HG03378 (cell line): ENCODE measurements at regions not wholly inside any gene's neighbourhood (a gene's known extent, or its start where the extent isn't known, plus 50 kb on each side); places are given as distances from the start of the nearest gene placed in this dataset.

Experiments used
- ATAC-seq: cut with Tn5 transposase; IDR thresholded peaks from one replicate; pipeline ENCODE4 v1.9.1; 2021; ENCODE audit warnings: mild to moderate bottlenecking, moderate library complexity; ENCODE audit not compliant: unreplicated experiment

DNA sequence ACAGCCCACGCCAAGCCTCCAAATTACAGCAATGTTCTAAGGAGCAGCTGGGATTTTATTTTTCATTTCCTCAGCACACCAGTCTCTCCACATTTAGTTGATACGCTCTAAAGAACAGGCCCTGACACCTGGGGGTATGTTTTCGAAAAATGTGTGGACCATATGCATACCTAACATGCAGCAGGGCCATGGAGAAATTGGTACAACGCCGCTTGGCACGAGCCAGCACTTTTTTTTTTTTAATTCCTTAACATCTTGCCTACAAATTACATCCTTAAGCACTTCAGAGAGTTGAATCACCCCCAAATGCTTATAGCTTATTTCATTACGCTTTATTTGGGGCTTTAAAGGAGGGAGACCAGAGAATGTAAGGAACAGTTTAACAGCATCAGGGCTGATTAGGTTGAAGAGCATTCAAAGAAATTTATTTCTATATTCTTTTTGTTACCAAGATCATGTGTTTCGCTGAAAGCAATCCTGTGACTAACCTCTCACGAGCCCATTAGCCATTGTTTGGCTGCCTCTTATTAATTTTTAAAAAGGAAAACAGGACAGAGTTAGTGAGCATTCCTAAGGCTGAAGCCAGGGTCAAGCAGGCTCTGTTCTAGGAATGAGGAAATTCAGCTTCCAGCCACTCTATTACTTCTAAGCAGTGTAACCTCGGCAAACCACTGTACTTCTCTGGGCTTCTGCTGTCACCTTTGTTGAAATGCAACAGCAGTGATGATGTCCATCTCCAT lies 173.8 kb downstream of the ACTL7B start:
- no peak for ATAC-seq

DNA sequence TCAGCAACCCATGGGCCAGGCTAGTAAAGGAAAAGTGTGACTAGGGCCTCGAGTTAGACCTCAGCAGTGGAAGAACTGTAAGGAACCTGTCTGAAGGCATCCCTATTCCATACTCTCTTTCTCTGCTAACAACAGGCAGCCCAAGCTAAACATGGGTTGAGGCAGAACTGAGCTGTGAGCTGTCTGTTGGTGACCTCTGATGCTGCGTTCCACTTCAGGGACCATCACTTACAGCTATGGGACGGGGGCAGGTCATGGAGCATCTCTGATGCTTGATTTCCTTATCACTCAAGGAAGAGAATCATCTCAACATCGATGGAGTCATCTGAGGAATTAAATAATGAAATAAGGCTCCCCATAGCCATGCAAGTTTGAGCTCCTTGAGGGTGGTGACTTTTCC lies 174.8 kb downstream of the ACTL7B start:
- no peak for ATAC-seq

DNA sequence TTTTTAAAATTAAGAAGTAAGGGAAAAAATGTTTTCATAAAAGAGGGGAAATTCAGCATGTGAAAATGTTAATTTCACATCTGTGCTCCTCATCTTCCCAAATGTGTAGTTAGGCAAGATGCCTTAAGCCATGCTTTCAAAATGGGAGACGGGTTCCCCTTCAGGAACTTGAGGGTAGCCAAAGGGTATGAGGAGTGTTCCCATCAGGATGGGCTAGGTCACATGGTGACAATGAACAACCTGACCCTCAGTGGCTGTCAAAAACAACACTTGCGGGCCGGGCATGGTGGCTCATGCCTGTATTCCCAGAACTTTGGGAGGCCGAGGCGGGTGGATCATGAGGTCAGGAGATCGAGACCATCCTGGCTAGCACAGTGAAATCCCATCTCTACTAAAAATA lies 178.0 kb downstream of the ACTL7B start:
- ATAC-seq: no peak

DNA sequence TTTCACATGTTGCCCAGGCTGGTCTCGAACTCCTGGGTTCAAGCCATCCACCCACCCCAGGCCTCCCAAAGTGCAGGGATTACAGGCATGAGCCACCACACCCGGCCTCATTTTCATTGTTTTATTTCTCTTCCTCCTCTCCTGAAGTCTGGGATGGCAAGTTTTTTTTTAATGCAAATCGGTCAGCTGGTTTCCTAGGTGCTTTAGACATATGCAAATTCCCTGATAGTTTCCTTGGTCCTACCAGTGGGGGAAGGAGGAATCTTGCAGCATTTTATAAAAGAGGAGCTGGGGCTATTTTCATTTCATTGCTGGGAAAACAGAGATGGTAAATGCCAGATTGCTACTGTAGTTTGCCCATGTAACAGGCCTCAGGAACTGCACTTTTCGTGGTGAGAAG lies 179.4 kb downstream of the ACTL7B start:
- ATAC-seq: no peak

DNA sequence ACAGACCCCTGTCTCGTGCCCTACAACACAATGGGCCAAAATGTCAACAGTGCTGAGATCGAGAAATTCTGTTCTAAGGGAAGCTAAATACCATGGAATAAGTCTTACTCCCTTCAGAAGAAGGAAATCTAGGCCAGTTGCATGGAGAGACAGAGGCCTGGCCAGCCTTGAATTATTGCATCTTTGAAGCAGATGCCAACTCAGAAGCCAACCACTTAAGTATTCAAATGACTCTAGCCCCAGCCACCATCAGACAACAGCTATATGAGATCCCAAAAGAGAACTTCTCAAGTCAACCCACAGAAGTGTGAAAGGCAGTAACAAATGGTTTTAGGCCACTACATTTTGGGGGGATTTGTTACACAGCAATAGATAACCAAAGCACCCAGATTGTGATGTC lies 180.1 kb downstream of the ACTL7B start:
- no peak for ATAC-seq

DNA sequence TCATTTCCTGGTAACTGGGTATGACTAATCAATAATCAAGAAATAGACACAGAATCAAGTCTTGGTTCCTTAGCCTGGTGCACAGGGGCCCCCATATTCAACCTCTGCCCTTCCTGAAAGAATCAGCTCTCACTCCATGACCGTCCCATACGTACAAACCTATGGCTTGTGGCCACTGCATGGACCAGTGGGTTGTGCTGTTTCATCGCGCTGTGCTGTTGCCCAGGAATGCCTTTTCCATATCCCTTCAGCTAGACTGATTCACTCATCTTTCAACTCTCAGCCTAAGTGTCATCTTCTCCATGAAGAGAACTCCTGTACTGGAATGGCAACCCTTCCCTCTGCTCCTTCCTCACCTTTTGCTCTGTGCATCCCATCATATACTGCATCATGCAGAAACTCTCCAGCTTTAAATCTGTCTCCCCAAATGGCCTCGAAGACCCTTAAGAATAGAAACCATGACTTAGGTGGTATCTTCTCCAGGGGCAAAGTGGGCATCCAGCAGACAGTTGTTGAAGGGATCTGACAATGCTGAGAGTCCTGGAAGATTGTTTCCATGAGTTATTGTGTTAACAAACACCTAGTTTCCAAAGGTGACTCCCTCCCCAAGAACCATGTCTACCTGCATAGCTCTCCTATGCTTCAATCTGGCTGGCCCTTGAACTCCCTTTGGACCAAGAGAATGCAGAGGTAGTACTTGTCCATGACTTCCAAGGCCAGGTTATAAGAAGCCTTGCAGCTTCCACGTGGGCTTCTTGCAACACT lies 180.8 kb downstream of the ACTL7B start:
- ATAC-seq: no peak

DNA sequence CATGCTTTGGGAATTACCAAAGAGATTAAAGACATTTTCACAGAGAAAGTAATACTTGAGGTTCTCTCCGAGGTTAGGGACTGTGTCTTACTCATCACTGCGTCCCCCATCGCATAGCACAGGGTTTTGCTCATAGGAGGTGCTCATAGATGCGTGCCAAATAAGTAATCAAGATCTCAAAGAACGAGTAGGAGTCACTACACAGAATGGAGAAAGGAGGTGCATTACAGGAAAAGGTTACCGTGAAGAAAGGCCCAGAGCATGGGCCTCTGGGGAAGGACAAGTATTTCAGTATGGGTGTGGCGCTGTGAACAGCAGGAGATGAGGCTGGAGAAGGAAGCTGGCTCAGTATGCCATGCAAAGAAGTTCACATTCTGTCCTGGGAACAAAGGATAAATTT lies 182.4 kb downstream of the ACTL7B start:
- no peak for ATAC-seq

DNA sequence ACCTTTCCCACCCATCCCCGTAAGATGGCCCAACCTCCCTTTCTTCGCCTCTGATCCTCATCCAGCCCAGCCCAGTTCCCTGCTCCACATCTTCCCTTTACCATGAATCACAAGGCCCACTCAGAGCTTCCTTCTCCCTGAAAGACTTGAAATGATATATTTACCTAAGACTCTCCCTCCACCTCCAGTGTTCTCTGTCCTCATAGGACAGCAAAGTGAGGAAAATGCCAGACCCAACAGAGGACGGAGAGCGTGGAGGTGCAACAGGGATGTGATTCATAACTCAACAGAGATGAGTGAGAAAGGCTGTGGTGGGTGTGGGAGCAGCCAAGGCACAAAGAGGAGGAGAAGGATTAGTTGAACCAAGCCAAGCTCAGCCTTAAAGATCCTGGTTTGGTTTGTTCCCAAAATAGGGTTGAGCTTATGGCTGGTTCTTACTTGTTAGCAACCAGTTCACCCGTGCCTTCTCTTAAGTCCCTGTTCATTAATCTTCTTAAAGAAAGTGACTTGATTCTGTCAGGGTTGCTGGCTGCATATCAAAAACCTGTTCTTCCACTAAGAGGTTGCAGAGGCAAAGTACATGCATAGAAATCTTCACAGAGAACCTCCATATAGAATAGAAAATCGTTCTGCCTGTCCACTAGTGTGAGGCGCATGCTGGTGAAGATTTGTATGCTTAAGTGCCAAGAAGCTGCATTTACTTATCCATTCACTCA lies 183.2 kb downstream of the ACTL7B start:
- no peak for ATAC-seq

DNA sequence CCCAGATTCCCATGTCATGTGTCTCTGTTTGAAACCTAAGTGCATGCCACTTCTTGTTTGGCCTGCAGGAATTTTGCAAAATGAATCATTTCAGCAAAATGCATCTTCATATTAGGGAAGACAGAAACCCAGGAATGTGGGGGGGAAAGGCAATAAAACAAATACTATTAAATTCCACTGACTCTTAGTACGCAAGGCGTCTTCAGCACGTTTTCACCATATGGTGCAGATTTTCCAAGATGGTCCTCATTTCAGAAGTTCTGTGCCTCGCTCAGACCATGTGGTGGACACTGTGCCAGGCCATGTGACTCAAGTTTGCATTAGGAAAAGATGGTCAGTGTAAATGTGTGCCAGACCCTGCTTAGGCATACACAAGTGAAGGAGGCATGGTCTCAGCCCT lies 184.0 kb downstream of the ACTL7B start:
- no peak for ATAC-seq

DNA sequence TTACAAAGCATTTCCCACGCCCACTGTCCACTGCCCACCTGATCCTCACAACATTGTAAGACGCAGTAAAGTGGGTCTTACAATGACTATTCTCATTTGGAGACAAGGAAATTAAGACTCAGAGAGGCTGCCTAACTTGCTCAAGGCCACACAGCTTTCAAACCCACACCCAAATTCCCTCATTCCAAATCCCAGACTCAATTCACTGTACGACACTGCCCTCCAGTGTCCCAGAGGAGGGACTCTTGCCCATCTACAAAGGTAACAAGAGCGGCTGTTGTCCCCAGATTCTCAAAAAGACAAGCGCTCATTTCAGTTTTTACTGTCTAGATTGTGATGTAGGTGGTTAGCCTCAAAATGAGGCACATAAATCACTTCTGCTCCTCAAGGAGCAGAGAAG lies 184.6 kb downstream of the ACTL7B start:
- ATAC-seq: no peak

DNA sequence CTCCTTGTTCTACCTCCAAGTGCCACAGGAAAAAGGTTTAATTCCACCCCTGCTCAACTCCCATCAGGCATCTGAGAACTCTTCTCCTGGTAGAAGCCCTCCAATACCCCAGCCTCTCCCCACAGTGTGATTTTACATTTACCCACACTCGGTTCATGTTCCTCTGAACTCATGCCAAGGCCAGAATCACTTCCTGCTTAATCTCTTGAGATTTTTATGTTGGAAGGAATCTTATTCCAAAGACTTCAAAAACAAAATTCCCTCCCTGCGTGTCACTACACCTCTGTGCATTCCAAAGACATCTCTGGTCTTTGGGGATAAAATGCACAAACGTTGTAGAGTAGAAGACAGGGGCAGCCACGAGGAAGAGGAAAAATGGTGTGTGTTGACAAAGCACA lies 186.8 kb downstream of the ACTL7B start:
- no peak for ATAC-seq

DNA sequence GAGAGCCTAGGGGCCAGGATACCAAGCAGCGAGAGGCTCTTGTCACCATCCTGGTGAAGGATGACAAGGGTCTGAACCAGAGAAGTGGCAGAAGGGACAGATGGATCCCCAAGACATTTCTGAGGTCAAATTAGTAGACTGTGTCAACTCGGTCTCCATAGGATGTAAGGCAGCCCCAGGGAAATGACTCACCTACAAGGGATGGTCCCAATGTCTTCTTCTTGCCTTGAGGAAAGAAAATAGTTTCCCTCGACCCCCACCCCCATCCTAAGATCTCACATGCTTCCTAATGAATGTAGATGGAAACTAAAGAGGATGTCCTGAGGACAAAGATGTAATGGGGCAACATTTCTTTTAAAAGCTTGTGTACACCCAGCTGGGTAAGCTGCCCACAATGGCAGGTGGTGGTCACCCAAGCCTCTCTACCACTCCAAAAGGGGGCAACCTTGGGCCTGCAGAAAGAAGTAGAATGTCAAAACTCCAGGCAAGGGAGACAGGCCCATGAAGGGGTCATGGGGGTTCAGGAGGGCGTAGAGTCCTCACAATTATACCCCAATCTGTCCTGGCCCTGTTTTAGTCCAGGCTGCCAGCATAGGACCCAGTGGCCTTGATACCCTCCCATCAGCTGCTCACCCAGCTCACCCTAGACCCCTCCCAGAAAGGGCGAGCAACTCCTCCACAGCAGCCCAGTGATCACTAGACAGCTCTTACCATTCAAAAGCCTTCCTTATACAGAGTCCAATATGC lies 187.4 kb downstream of the ACTL7B start:
- no peak for ATAC-seq

DNA sequence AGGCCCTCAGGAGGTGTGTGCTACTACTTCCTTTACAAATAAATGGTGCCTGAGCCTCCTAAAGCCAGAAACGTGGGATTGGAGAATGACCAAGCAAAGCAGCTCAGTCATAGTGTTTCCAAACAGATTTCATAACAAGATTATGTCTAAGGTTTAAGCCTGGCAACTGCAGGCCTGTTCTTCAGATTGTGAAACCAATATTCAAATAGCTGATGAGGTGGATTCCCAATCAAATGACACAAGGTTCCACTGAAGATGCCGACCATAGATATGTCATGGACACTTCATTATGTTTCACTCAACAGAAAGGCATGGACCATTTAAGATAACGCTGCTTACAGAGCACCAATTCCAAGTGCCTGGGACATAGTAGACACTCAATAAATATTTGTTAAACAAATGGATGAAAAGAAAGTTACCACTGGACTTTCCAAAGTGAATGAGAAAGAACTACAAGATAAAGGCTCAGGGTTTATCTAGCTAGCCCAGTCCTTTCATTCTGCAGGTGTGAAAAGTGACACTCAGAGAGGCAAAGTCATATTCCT lies 189.5 kb downstream of the ACTL7B start:
- ATAC-seq: no peak

DNA sequence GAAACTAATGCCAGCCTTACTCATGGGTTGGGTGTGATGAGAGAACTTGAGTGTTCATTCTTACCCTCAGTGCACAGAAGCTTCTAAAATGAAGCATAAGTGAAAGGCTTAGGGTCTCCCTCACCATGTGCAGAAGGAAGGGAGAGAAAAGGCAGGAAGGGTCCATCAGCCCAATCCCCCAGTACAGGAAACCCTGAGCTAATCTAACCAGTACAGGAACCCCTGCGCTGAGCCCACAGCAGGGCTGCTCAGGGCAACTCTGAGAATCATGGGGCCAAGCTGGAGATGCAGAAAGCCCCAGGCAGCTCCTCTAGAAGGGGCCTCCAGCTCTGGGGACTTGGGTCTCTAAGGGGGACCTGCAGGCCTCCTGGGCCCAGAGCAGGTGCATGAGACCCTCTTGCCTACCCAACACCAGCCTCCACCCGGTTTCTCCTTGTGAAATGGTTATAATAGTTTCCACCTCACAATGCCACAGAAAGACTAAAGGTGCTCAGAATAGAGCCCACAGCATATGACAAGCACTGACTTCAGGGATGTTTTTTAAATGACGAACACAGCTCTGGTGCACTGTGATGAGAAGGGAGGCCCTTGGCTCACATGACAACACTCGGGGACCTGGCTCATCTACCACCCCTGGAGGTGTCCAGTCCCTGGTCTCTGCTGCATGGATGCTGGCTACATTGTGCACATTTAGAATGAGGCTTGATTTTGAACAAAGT lies 190.1 kb downstream of the ACTL7B start:
- no peak for ATAC-seq

DNA sequence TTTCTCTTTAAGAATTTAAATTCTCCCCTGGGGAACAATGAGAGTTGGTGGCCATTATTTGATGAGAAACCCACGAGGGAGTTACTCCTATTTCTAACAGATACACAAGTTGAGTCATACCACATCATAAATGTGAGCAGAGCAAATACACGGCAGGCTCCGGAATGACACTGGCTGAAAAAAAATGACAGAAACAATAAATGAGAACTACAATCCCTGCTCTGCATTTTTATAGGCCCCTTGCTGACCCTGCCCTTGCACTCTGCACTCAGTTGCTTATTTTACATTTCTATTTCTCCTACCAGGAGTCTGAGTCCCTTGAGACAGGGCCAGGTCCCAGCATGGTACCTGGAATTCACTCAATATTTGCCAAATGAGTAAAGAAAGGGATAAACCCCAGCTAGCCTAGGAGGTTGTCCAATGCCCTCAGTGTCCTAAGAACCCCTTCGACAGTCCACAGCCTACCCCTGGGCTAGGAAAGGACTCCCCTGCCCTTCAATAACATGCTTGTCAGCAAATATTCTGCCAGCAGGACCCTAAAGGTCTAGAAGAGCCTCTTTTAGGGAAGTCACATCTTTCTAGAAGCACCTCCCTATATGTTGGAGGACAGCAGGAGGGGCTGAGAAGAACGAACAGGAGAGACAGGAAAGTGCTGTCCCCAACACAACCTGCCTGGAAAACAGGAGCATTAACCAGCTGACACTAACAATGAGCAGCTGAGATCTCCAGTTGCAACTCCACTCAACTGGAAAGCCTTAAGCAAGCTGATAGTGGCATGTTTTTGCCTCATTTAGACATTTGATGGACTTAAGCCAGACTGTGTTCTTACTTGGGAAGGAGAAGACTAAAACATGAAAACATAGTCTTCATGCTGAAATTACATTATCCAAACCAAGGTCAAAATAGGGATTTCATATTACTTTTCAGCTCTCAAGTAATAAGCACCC lies 191.2 kb downstream of the ACTL7B start:
- no peak for ATAC-seq

DNA sequence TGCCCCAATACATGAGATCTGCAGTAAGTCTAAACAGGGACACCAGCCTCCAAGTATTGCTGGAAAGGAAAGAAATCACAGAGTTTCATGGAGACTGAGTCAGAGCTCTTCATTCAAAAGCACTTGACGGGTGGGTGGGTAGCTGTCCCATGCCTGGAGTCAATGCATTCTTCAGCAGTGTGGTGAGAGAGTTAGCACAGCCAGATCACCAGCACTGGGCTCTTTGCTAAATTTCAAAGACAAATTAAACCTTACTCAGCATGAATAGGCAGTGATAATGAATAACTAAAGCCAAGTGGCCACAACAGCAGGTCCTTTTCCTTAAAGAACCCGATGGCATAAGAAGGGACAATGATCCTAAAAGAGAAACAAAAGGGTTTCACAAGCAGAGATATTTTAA lies 192.4 kb downstream of the ACTL7B start:
- no peak for ATAC-seq

DNA sequence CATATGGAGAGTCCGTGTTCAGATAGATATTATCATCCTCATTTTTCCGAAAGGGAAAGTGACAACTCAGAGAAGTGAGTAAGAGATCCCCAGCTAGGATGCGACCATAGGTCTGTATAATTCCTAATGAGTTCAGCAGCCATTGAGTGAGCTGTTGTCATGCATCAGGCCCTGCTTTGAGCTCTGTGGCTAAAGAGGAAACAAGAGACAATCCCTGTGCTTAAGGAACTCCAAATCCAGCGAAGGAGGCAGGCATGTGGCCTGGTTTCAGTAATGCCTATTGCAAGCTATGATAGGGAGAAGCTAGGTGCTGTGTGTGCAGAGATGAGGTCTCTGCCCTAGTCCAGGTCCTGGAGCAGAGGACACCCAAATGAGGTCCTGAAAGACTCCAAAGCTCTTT lies 192.8 kb downstream of the ACTL7B start:
- ATAC-seq: no peak

DNA sequence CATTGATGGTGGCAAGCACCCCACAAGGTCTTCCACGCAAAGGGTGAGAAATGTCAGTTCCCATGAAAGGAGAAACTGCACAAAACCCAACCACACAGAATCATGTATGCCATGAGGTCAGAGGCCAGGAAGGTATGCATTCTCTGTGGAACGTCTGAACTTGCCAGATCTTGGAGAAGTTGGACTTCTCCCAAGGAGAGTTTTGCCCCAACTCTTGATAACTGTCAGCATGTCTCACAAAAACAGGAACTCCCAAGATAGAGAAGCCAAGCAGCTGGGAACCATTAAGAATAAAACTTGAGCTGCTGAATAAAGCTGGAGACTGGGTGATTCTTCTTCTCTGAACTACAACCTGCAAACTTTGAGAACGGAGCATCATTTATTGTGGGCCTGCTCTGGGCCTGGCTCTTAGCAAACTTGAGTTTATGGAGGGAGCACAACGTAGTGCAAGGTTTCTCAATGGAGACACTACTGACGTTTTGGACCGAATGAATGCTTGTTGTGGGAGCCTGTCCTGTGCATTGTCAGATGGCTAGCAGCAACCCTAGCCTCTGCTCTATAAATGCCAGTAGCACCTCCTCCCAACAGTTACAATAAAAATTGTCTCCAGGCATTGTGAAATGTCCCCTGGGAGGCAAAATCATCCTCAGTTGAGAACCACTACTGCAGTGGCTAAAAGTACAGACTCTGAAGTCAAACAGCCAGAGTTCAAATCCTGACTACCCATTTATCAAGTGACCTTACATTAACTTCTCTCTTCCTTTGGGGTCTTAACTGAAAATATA lies 193.5 kb downstream of the ACTL7B start:
- no peak for ATAC-seq
